OCI-LY7 (cell line): ENCODE measurements at regions not wholly inside any gene's neighbourhood (a gene's known extent, or its start where the extent isn't known, plus 50 kb on each side); places are given as distances from the start of the nearest gene placed in this dataset.

Experiments
- CTCF ChIP-seq: fragments of 200-600 bp; sonication (generic); conservative IDR thresholded peaks from 2 replicates; pipeline ENCODE4 v1.5.1; 2014; ENCODE audit warnings: mild to moderate bottlenecking, antibody characterized with exemption, low read length, moderate library complexity, mixed read lengths
- EZH2phosphoT487 ChIP-seq: fragments of 200-600 bp; sonication (generic); IDR thresholded peaks from 2 replicates; pipeline ENCODE4 v1.6.1; 2018; ENCODE audit warnings: low read depth, borderline replicate concordance, mild to moderate bottlenecking, mixed run types, antibody characterized with exemption, low read length, moderate library complexity, mixed read lengths

DNA sequence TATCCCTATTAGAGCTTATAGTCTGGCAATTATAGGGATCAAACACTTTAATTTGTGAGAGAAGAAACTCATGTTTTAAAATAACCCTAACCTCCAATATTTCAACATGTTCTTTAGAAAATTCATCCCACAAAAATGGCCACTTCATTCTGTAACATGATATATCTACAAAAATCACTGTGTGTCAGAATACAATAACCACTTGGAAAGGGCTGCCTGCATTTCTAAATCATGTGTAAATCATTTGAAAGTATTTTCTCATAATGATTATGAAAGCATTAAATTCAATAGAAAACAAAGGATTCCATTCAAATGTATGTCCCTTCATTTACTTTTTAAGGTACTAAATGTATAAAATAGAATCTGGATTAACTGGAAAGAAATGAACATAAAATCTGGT, 101.4 kb upstream of the NHSL1 start:
- TF ChIP-seq CTCF (no peak), EZH2phosphoT487 (no peak)
